ENCODE measurements at regions not wholly inside any gene's neighbourhood (a gene's known extent, or its start where the extent isn't known, plus 50 kb on each side); places are given as distances from the start of the nearest gene placed in this dataset.

DNA sequence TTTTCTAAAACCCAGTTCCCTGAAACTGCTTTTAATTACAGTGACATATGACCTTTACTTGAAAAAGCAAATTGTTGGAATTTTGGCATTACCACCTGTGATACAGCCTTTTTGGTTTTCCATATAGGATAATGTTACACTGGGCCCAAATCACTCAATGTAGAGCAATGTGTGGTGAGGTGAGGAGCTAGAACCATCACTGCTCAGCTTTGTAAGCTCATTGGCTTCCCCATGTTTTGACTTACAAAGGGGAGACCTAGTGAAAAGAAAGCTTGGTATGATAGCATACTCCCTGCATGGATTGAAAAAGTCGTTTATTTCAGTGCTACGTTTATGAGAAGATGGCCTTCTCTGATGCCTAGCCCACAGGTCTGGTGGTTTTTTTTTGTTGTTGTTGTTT lies 470.4 kb upstream of the EPHA7 start:
- TF ChIP-seq, protein P1, sequence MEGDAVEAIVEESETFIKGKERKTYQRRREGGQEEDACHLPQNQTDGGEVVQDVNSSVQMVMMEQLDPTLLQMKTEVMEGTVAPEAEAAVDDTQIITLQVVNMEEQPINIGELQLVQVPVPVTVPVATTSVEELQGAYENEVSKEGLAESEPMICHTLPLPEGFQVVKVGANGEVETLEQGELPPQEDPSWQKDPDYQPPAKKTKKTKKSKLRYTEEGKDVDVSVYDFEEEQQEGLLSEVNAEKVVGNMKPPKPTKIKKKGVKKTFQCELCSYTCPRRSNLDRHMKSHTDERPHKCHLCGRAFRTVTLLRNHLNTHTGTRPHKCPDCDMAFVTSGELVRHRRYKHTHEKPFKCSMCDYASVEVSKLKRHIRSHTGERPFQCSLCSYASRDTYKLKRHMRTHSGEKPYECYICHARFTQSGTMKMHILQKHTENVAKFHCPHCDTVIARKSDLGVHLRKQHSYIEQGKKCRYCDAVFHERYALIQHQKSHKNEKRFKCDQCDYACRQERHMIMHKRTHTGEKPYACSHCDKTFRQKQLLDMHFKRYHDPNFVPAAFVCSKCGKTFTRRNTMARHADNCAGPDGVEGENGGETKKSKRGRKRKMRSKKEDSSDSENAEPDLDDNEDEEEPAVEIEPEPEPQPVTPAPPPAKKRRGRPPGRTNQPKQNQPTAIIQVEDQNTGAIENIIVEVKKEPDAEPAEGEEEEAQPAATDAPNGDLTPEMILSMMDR (IDR thresholded peaks at IDR 0.05; ENCODE audit: insufficient read depth, low read depth, low read length), result no peak
- TF ChIP-seq EZH2 (IDR thresholded peaks at IDR 0.05; ENCODE audit: insufficient read depth, low read length), result no peak

Data from astrocyte (in vitro differentiated cells and primary cell).